HL-60 (cell line): ENCODE measurements at regions not wholly inside any gene's neighbourhood (a gene's known extent, or its start where the extent isn't known, plus 50 kb on each side); places are given as distances from the start of the nearest gene placed in this dataset.

ENCODE experiments used
- DNase-seq, 2 experiments: peaks; one replicate each; pipeline ENCODE4 v3.0.0-alpha.2; 2010 to 2020; ENCODE audit warnings: low read depth in 1 of 2, low spot score in 1 of 2
- H3K27ac ChIP-seq: fragments of 250-450 bp; sonication (Bioruptor Pico); replicated peaks from 2 replicates; pipeline ENCODE4 v1.5.1; 2020; ENCODE audit warnings: mild to moderate bottlenecking, moderate library complexity
- H3K27me3 ChIP-seq: fragments of 250-450 bp; sonication (Bioruptor Pico); 2 replicates; pipeline ENCODE4 v1.5.1; 2021; ENCODE audit warnings: mild to moderate bottlenecking, moderate library complexity; ENCODE audit not compliant: insufficient read depth, poor library complexity, severe bottlenecking
- H3K4me3 ChIP-seq: replicated peaks from 2 replicates; pipeline ENCODE4 v1.5.1; 2011; ENCODE audit warnings: mild to moderate bottlenecking, control low read depth, low read length; ENCODE audit not compliant: insufficient read depth
- CTCF ChIP-seq: IDR thresholded peaks from one replicate; pipeline ENCODE4 v1.5.1; 2011; ENCODE audit warnings: low read length, control low read depth, inconsistent platforms; ENCODE audit not compliant: insufficient read depth
- GABPA ChIP-seq: IDR thresholded peaks from 2 replicates; pipeline ENCODE4 v1.6.1; 2012; ENCODE audit warnings: low read depth
- POLR2AphosphoS5 ChIP-seq: IDR thresholded peaks from 2 replicates; pipeline ENCODE4 v1.6.1; 2012; ENCODE audit warnings: low read depth
- SPI1 ChIP-seq: IDR thresholded peaks from 2 replicates; pipeline ENCODE4 v1.6.1; 2012; ENCODE audit warnings: low read depth, mild to moderate bottlenecking, borderline replicate concordance
- TF ChIP-seq, protein P1 (sequence below): IDR thresholded peaks from 2 replicates; pipeline ENCODE4 v1.6.1; 2012; ENCODE audit warnings: low read depth; ENCODE audit not compliant: insufficient replicate concordance

DNA sequence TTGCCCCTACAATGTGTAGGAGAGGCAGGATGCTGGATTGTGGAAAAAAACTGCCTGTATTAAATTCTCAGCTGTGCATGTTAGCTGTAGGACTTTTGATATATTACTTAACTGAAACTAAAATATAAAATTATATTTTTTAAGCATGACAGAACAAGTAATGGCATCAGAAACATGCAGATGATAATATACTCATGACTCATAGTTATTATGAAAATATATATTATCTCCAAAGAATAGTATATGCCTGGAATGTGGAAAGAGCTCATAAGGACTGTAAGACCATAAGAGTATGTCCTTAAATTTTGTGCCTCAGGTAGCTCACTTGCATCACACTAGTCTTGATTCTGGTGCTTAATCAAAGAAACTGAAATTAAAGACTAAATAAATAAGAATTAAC, 1100.6 kb downstream of the TECRL start:
- H3K27me3 ChIP-seq: no peaks in the 10 kb centered on the region
- no peak for DNase-seq
- no peak overlapping the region for H3K4me3 ChIP-seq
- TF ChIP-seq CTCF: no peak
- TF ChIP-seq, protein P1, sequence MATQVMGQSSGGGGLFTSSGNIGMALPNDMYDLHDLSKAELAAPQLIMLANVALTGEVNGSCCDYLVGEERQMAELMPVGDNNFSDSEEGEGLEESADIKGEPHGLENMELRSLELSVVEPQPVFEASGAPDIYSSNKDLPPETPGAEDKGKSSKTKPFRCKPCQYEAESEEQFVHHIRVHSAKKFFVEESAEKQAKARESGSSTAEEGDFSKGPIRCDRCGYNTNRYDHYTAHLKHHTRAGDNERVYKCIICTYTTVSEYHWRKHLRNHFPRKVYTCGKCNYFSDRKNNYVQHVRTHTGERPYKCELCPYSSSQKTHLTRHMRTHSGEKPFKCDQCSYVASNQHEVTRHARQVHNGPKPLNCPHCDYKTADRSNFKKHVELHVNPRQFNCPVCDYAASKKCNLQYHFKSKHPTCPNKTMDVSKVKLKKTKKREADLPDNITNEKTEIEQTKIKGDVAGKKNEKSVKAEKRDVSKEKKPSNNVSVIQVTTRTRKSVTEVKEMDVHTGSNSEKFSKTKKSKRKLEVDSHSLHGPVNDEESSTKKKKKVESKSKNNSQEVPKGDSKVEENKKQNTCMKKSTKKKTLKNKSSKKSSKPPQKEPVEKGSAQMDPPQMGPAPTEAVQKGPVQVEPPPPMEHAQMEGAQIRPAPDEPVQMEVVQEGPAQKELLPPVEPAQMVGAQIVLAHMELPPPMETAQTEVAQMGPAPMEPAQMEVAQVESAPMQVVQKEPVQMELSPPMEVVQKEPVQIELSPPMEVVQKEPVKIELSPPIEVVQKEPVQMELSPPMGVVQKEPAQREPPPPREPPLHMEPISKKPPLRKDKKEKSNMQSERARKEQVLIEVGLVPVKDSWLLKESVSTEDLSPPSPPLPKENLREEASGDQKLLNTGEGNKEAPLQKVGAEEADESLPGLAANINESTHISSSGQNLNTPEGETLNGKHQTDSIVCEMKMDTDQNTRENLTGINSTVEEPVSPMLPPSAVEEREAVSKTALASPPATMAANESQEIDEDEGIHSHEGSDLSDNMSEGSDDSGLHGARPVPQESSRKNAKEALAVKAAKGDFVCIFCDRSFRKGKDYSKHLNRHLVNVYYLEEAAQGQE: no peak
- no peak for TF ChIP-seq GABPA
- no peak for TF ChIP-seq SPI1
- TF ChIP-seq POLR2AphosphoS5: no peak
- H3K27ac ChIP-seq: no peak overlapping the region

DNA sequence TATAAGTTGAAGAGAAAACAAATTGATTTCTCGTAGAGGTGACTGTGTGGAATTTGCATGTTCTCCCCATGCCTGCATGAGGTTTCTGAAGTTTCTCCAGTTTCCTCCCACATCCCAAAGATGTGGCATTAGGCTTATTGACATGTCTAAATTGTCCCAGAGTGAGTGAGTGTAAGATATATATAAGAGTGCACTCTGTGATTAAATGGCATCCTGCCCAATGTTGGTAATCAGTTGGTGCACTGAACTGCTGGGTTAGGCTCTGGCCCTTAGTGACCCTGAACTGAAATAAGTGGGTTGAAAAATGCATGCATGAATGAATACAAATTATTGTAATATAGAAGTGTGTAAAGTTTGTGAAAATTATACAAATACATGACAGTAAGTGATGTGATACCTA, 1106.5 kb downstream of the TECRL start:
- H3K27me3 ChIP-seq: no peaks in the 10 kb centered on the region

GRCh38 chr4:63302078-63302477, 1107.2 kb downstream of the TECRL start:
- TF ChIP-seq GABPA (no peak), SPI1 (no peak), CTCF (no peak), POLR2AphosphoS5 (no peak)
- TF ChIP-seq, protein P1: no peak
- H3K4me3 ChIP-seq: no peak overlapping the region
- no peak for DNase-seq
- H3K27me3 ChIP-seq: no peaks in the 10 kb centered on the region
- no peak overlapping the region for H3K27ac ChIP-seq

More for the DNA sequence above, 1106.5 kb downstream of the TECRL start:
- no peak for TF ChIP-seq POLR2AphosphoS5
- TF ChIP-seq, protein P1: no peak
- TF ChIP-seq GABPA: no peak
- TF ChIP-seq SPI1: no peak
- TF ChIP-seq CTCF: no peak
- Histone ChIP-seq H3K27ac (no peak overlapping the region), H3K4me3 (no peak overlapping the region)
- DNase-seq: no peak
